ENCODE measurements at regions not wholly inside any gene's neighbourhood (a gene's known extent, or its start where the extent isn't known, plus 50 kb on each side); places are given as distances from the start of the nearest gene placed in this dataset.

GRCh38 chr4:14566518-14566917, 435.8 kb upstream of the CPEB2 start:
- no peak for TF ChIP-seq ZNF274 (IDR thresholded peaks at IDR 0.05; ENCODE audit: low read depth, low read length)
- TF ChIP-seq SUZ12 (IDR thresholded peaks at IDR 0.05; ENCODE audit: extremely low read depth, insufficient read depth, insufficient read length), result no peak
- no peak for TF ChIP-seq YY1 (IDR thresholded peaks at IDR 0.05; ENCODE audit: insufficient read depth, insufficient read length)

Data from NT2/D1 (cell line).